H9 (cell line): ENCODE measurements at regions not wholly inside any gene's neighbourhood (a gene's known extent, or its start where the extent isn't known, plus 50 kb on each side); places are given as distances from the start of the nearest gene placed in this dataset.

ENCODE experiments used
- DNase-seq: peaks from one replicate; pipeline ENCODE4 v3.0.0-alpha.2; 2017
- H2AFZ ChIP-seq: one replicate; pipeline ENCODE4 v1.6.1; 2013; ENCODE audit warnings: mild to moderate bottlenecking, low read length, control low read depth, moderate library complexity
- H2AK5ac ChIP-seq: 2 replicates; pipeline ENCODE4 v1.6.1; 2013; ENCODE audit warnings: low read length, control low read depth, mixed read lengths; ENCODE audit not compliant: insufficient read length
- H2BK120ac ChIP-seq: one replicate; pipeline ENCODE4 v1.6.1; 2013; ENCODE audit warnings: low read depth, mild to moderate bottlenecking, low read length, control low read depth, inconsistent platforms; ENCODE audit not compliant: poor library complexity, severe bottlenecking
- H2BK12ac ChIP-seq: 2 replicates; pipeline ENCODE4 v1.6.1; 2013; ENCODE audit warnings: low read length, control low read depth, mixed read lengths, low read depth; ENCODE audit not compliant: insufficient read length
- H2BK15ac ChIP-seq: 2 replicates; pipeline ENCODE4 v1.6.1; 2013; ENCODE audit warnings: low read depth, low read length, control low read depth
- H2BK20ac ChIP-seq: one replicate; pipeline ENCODE4 v1.6.1; 2013; ENCODE audit warnings: low read depth, mild to moderate bottlenecking, low read length, control low read depth, inconsistent platforms; ENCODE audit not compliant: poor library complexity, severe bottlenecking
- H2BK5ac ChIP-seq: 2 replicates; pipeline ENCODE4 v1.6.1; 2013; ENCODE audit warnings: low read length, control low read depth, mixed read lengths; ENCODE audit not compliant: insufficient read length
- H3K14ac ChIP-seq: 2 replicates; pipeline ENCODE4 v1.6.1; 2013; ENCODE audit warnings: low read length, control low read depth; ENCODE audit not compliant: insufficient read depth
- H3K18ac ChIP-seq: 2 replicates; pipeline ENCODE4 v1.6.1; 2013; ENCODE audit warnings: low read depth, mild to moderate bottlenecking, mixed read lengths, low read length, control low read depth; ENCODE audit not compliant: insufficient read length
- H3K23ac ChIP-seq: 2 replicates; pipeline ENCODE4 v1.6.1; 2013; ENCODE audit warnings: low read length, control low read depth, mixed read lengths, low read depth; ENCODE audit not compliant: insufficient read length
- H3K23me2 ChIP-seq: 2 replicates; pipeline ENCODE4 v1.6.1; 2013; ENCODE audit warnings: low read depth, mild to moderate bottlenecking, mixed read lengths, low read length, control low read depth; ENCODE audit not compliant: insufficient read length, poor library complexity, severe bottlenecking
- H3K27ac ChIP-seq: 2 replicates; pipeline ENCODE4 v1.5.1; 2013; ENCODE audit warnings: low read length, control low read depth, mixed read lengths, low read depth; ENCODE audit not compliant: insufficient read length
- H3K27me3 ChIP-seq: 2 replicates; pipeline ENCODE4 v1.6.1; 2013; ENCODE audit warnings: low read length, control low read depth, inconsistent platforms; ENCODE audit not compliant: insufficient read depth
- H3K4ac ChIP-seq: 2 replicates; pipeline ENCODE4 v1.6.1; 2013; ENCODE audit warnings: low read depth, mild to moderate bottlenecking, control low read depth, inconsistent platforms, low read length, moderate library complexity
- H3K4me1 ChIP-seq: 2 replicates; pipeline ENCODE4 v1.6.1; 2013; ENCODE audit warnings: low read length, control low read depth, inconsistent platforms; ENCODE audit not compliant: insufficient read depth
- H3K4me2 ChIP-seq: 2 replicates; pipeline ENCODE4 v1.6.1; 2013; ENCODE audit warnings: low read length, control low read depth, mixed read lengths; ENCODE audit not compliant: insufficient read length, insufficient read depth
- H3K56ac ChIP-seq: 2 replicates; pipeline ENCODE4 v1.6.1; 2013; ENCODE audit warnings: low read depth, mild to moderate bottlenecking, mixed read lengths, low read length, control low read depth; ENCODE audit not compliant: insufficient read length
- H3K79me1 ChIP-seq: 2 replicates; pipeline ENCODE4 v1.6.1; 2013; ENCODE audit warnings: low read depth, mild to moderate bottlenecking, moderate library complexity, low read length, control low read depth, inconsistent platforms; ENCODE audit not compliant: insufficient read depth, poor library complexity, severe bottlenecking
- H3K79me2 ChIP-seq: 2 replicates; pipeline ENCODE4 v1.6.1; 2013; ENCODE audit warnings: low read length, control low read depth, inconsistent platforms; ENCODE audit not compliant: insufficient read depth
- H3K9ac ChIP-seq: 2 replicates; pipeline ENCODE4 v1.6.1; 2013; ENCODE audit warnings: low read length, control low read depth, mixed read lengths; ENCODE audit not compliant: insufficient read length; ENCODE audit errors: extremely low read depth
- H3K9me3 ChIP-seq: one replicate; pipeline ENCODE4 v1.6.1; 2013; ENCODE audit warnings: low read depth, low read length, inconsistent platforms; ENCODE audit not compliant: control insufficient read depth
- H3T11ph ChIP-seq: one replicate; pipeline ENCODE4 v1.6.1; 2013; ENCODE audit warnings: mild to moderate bottlenecking, low read length, control low read depth, inconsistent platforms
- H4K20me1 ChIP-seq: one replicate; pipeline ENCODE4 v1.6.1; 2013; ENCODE audit not compliant: control insufficient read depth, insufficient read length, insufficient read depth
- H4K5ac ChIP-seq: 2 replicates; pipeline ENCODE4 v1.6.1; 2013; ENCODE audit warnings: low read depth, mild to moderate bottlenecking, mixed read lengths, low read length, control low read depth; ENCODE audit not compliant: insufficient read length
- H4K8ac ChIP-seq: replicated peaks from 2 replicates; pipeline ENCODE4 v1.6.1; 2013; ENCODE audit warnings: low read length, control low read depth, mixed read lengths, low read depth; ENCODE audit not compliant: insufficient read length
- H4K91ac ChIP-seq: 2 replicates; pipeline ENCODE4 v1.6.1; 2013; ENCODE audit warnings: low read depth, mild to moderate bottlenecking, moderate library complexity, mixed read lengths, low read length, control low read depth; ENCODE audit not compliant: insufficient read length
- H3K27ac Mint-ChIP-seq, 3 experiments: 2 replicates in 2 of 3; 3 replicates in 1 of 3; pipeline ENCODE4 v1.8.0; 2020 to 2021; ENCODE audit warnings: mixed read lengths in 3 of 3, mild to moderate bottlenecking in 1 of 3, moderate library complexity in 1 of 3
- H3K27me3 Mint-ChIP-seq: 2 replicates; pipeline ENCODE4 v1.8.0; 2021; ENCODE audit warnings: low read depth, mild to moderate bottlenecking, moderate library complexity, mixed read lengths
- H3K36me3 Mint-ChIP-seq, 3 experiments: 2 replicates in 2 of 3; 3 replicates in 1 of 3; pipeline ENCODE4 v1.8.0; 2020 to 2021; ENCODE audit warnings: low read depth in 3 of 3, mixed read lengths in 3 of 3; ENCODE audit not compliant: insufficient read depth in 1 of 3
- H3K4me1 Mint-ChIP-seq, 2 experiments: 2 replicates each; pipeline ENCODE4 v1.8.0; 2020; ENCODE audit warnings: mixed read lengths in 2 of 2
- H3K4me3 Mint-ChIP-seq, 2 experiments: 2 replicates in 1 of 2; 3 replicates in 1 of 2; pipeline ENCODE4 v1.8.0; 2020 to 2021; ENCODE audit warnings: mild to moderate bottlenecking in 2 of 2, mixed read lengths in 2 of 2, moderate library complexity in 1 of 2
- H3K9me3 Mint-ChIP-seq, 2 experiments: 2 replicates in 1 of 2; 3 replicates in 1 of 2; pipeline ENCODE4 v1.8.0; 2020; ENCODE audit warnings: mild to moderate bottlenecking in 2 of 2, mixed read lengths in 2 of 2, moderate library complexity in 1 of 2
- WGBS: extraction: QIAGEN DNeasy Blood & Tissue Kit; methylation state at CpG from one replicate; pipeline ENCODE4 v1.1.7; 2013; ENCODE audit warnings: missing lambda C conversion rate, low lambda C conversion rate, mixed read lengths; ENCODE audit not compliant: insufficient read length; ENCODE audit errors: extremely low coverage; 5-methylcytosine and 5-hydroxymethylcytosine counted together
- TF ChIP-seq, protein P1 (sequence below): fragments of 200-600 bp; sonication (generic); conservative IDR thresholded peaks from 3 replicates; pipeline ENCODE4 v1.8.0; 2021; ENCODE audit warnings: antibody characterized with exemption, mild to moderate bottlenecking

DNA sequence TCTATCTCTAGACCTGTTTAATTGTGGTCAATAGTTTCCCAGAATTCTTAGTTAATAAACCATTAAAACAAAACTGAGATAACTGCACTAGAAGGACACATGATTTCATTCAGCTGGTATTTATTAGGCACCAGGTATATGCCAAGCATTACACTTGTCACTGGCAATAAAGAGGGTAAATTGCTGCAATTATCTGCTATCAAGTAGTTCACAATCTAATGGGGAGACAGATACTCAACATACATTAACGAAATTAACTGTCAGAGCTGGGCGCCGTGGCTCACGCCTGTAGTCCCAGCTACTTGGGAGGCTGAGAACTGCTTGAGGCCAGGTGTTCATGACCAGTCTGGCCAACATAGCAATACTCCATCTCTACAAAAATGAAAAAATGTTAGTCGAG, 71.7 kb upstream of the WIPF1 start:
- H3K79me1 ChIP-seq = no peaks in the 10 kb centered on the region
- H3K27ac Mint-ChIP-seq = no peak overlapping the region
- no peak overlapping the region for H3K4me2 ChIP-seq
- H4K5ac ChIP-seq = no peak overlapping the region
- no peak overlapping the region for H3K56ac ChIP-seq
- WGBS = no CpG with 5 or more reads among the region's 5 CpGs
- no peak overlapping the region for H2BK12ac ChIP-seq
- no peaks in the 10 kb centered on the region for H3K79me2 ChIP-seq
- H2BK15ac ChIP-seq = no peak overlapping the region
- no peak overlapping the region for H3K4me3 Mint-ChIP-seq
- DNase-seq = no peak
- no peak overlapping the region for H3K9ac ChIP-seq
- peaks cover 14 to 24% (median 22%) of the 10 kb centered on the region in 3 experiments for H3K36me3 Mint-ChIP-seq
- no peak overlapping the region for H2AK5ac ChIP-seq
- H3K4me1 ChIP-seq = peaks cover 2% of the 10 kb centered on the region; the same call in 1 of the 2 replicates
- H3K4me1 Mint-ChIP-seq = peaks cover 13 to 22% of the 10 kb centered on the region in 2 experiments
- no peak overlapping the region for H3K23ac ChIP-seq
- H3K27me3 Mint-ChIP-seq = peaks cover 5% of the 10 kb centered on the region
- no peak overlapping the region for H3K27ac ChIP-seq
- H4K91ac ChIP-seq = no peak overlapping the region
- H2BK120ac ChIP-seq = no peak overlapping the region
- H3T11ph ChIP-seq = no peak overlapping the region
- H3K9me3 ChIP-seq = peaks cover 15% of the 10 kb centered on the region
- H3K27me3 ChIP-seq = no peaks in the 10 kb centered on the region
- H2BK20ac ChIP-seq = no peak overlapping the region
- H3K18ac ChIP-seq = no peak overlapping the region
- no peak overlapping the region for H3K4ac ChIP-seq
- no peak overlapping the region for H4K8ac ChIP-seq
- no peak overlapping the region for H2BK5ac ChIP-seq
- no peak overlapping the region for H3K14ac ChIP-seq
- H2AFZ ChIP-seq = no peak overlapping the region
- no peaks in the 10 kb centered on the region for H3K23me2 ChIP-seq
- H4K20me1 ChIP-seq = no peaks in the 10 kb centered on the region
- peaks cover 19 to 22% of the 10 kb centered on the region in 2 experiments for H3K9me3 Mint-ChIP-seq
- TF ChIP-seq, protein P1, sequence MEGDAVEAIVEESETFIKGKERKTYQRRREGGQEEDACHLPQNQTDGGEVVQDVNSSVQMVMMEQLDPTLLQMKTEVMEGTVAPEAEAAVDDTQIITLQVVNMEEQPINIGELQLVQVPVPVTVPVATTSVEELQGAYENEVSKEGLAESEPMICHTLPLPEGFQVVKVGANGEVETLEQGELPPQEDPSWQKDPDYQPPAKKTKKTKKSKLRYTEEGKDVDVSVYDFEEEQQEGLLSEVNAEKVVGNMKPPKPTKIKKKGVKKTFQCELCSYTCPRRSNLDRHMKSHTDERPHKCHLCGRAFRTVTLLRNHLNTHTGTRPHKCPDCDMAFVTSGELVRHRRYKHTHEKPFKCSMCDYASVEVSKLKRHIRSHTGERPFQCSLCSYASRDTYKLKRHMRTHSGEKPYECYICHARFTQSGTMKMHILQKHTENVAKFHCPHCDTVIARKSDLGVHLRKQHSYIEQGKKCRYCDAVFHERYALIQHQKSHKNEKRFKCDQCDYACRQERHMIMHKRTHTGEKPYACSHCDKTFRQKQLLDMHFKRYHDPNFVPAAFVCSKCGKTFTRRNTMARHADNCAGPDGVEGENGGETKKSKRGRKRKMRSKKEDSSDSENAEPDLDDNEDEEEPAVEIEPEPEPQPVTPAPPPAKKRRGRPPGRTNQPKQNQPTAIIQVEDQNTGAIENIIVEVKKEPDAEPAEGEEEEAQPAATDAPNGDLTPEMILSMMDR = no peak
